MM.1S (cell line): ENCODE measurements at regions not wholly inside any gene's neighbourhood (a gene's known extent, or its start where the extent isn't known, plus 50 kb on each side); places are given as distances from the start of the nearest gene placed in this dataset.

Experiments
- DNase-seq: peaks from one replicate; pipeline ENCODE4 v3.0.0-alpha.2; 2015
- H2AFZ ChIP-seq: fragments of 300-600 bp; sonication (generic); 2 replicates; pipeline ENCODE4 v1.6.0; 2016; ENCODE audit warnings: antibody characterized with exemption, low read length
- H3F3A ChIP-seq: fragments of 300-600 bp; sonication (generic); 2 replicates; pipeline ENCODE4 v1.6.1; 2016; ENCODE audit warnings: mild to moderate bottlenecking, antibody characterized with exemption, low read length, moderate library complexity, mixed read lengths; ENCODE audit not compliant: insufficient read depth
- H3K27ac ChIP-seq: fragments of 300-600 bp; sonication (generic); 2 replicates; pipeline ENCODE4 v1.5.1; 2016; ENCODE audit warnings: mild to moderate bottlenecking, low read length
- H3K27me3 ChIP-seq: fragments of 300-600 bp; sonication (generic); replicated peaks from 2 replicates; pipeline ENCODE4 v1.6.0; 2016; ENCODE audit warnings: low read length; ENCODE audit not compliant: insufficient read depth
- H3K36me3 ChIP-seq: fragments of 300-600 bp; sonication (generic); replicated peaks from 2 replicates; pipeline ENCODE4 v1.6.1; 2016; ENCODE audit warnings: mild to moderate bottlenecking, low read length, mixed read lengths; ENCODE audit not compliant: insufficient read depth
- H3K4me1 ChIP-seq: fragments of 300-600 bp; sonication (generic); 2 replicates; pipeline ENCODE4 v1.6.1; 2016; ENCODE audit warnings: low read length, mixed read lengths
- H3K4me2 ChIP-seq: fragments of 300-600 bp; sonication (generic); 2 replicates; pipeline ENCODE4 v1.6.0; 2016; ENCODE audit warnings: low read depth, low read length
- H3K4me3 ChIP-seq: fragments of 300-600 bp; sonication (generic); 2 replicates; pipeline ENCODE4 v1.5.1; 2016; ENCODE audit warnings: low read length, mixed read lengths
- H3K79me2 ChIP-seq: fragments of 300-600 bp; sonication (generic); 2 replicates; pipeline ENCODE4 v1.6.1; 2016; ENCODE audit warnings: mixed run types, low read length, mixed read lengths
- H3K9ac ChIP-seq: fragments of 300-600 bp; sonication (generic); 2 replicates; pipeline ENCODE4 v1.6.1; 2016; ENCODE audit warnings: low read length, mixed read lengths
- H3K9me2 ChIP-seq: fragments of 300-600 bp; sonication (generic); replicated peaks from 2 replicates; pipeline ENCODE4 v1.6.1; 2016; ENCODE audit warnings: mild to moderate bottlenecking, low read length, mixed read lengths; ENCODE audit not compliant: insufficient read depth
- H3K9me3 ChIP-seq: fragments of 300-600 bp; sonication (generic); replicated peaks from 2 replicates; pipeline ENCODE4 v1.6.1; 2016; ENCODE audit warnings: mild to moderate bottlenecking, low read length, mixed read lengths; ENCODE audit not compliant: insufficient read depth
- H4K20me1 ChIP-seq: fragments of 300-600 bp; sonication (generic); 2 replicates; pipeline ENCODE4 v1.6.1; 2016; ENCODE audit warnings: mild to moderate bottlenecking, low read length, moderate library complexity, mixed read lengths; ENCODE audit not compliant: insufficient read depth
- EZH2 ChIP-seq: fragments of 300-600 bp; sonication (generic); optimal IDR thresholded peaks from 2 replicates; pipeline ENCODE3; 2017; ENCODE audit warnings: low read depth, mild to moderate bottlenecking, antibody characterized with exemption, low read length, mixed read lengths
- EZH2phosphoT487 ChIP-seq: fragments of 300-600 bp; sonication (generic); IDR thresholded peaks from 2 replicates; pipeline ENCODE4 v1.6.1; 2018; ENCODE audit warnings: antibody characterized with exemption, low read length
- TF ChIP-seq, protein P1 (sequence below): fragments of 300-600 bp; sonication (generic); IDR thresholded peaks from 2 replicates; pipeline ENCODE4 v1.5.1; 2016; ENCODE audit warnings: antibody characterized with exemption, low read length, mixed read lengths

DNA sequence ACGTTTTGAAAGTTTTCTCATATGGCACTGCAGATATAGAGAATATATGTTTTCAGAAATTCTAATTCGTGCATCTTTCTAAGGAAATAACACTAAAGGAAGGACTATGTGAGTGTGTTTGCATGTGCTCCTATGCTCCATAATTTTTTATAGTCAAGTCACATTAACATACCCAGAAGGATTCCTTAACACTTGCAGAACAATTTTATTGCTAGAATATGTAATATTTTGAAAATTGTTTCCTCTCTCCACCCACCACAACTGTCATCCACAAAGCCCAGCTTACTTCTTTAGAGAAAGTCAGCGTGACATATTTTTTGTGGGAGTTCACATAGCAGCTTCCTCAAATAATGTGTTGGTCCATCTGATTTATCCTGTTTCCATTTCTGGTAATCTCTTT is 604.6 kb upstream of the MGAT4C start:
- Histone ChIP-seq H3K9me2 (no peaks in the 10 kb centered on the region), H4K20me1 (no peaks in the 10 kb centered on the region), H2AFZ (no peak overlapping the region), H3K36me3 (no peaks in the 10 kb centered on the region), H3K27ac (no peak overlapping the region), H3K9ac (no peak overlapping the region), H3K4me2 (no peak overlapping the region), H3K27me3 (no peaks in the 10 kb centered on the region), H3K79me2 (no peaks in the 10 kb centered on the region), H3K4me3 (no peak overlapping the region), H3K9me3 (no peaks in the 10 kb centered on the region), H3K4me1 (no peaks in the 10 kb centered on the region), H3F3A (no peaks in the 10 kb centered on the region)
- TF ChIP-seq EZH2phosphoT487 (no peak), EZH2 (no peak)
- no peak for DNase-seq

DNA sequence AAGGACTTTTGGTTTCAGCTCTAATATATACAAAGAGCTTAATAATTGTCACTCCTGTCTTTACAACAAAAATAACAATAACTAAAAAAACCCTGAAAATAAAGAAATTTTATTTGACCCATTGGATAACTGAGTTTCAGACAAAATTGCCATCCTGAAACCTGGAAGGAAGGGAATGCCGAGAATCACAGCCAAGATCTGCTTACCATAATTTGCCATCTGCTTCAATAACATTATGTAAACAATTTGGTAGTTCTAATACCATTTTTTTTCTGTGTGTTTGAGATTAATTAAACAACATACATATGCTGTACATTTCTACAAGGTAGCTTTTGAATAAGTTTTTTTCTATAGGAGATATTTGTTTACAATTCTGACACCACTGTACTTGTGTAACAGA is 596.3 kb upstream of the MGAT4C start:
- no peaks in the 10 kb centered on the region for H3K9me2 ChIP-seq
- H3K27me3 ChIP-seq: no peaks in the 10 kb centered on the region
- no peak overlapping the region for H3K27ac ChIP-seq
- no peaks in the 10 kb centered on the region for H3F3A ChIP-seq
- H3K9me3 ChIP-seq: no peaks in the 10 kb centered on the region
- H3K4me3 ChIP-seq: no peak overlapping the region
- DNase-seq: no peak
- H2AFZ ChIP-seq: no peak overlapping the region
- no peak overlapping the region for H3K9ac ChIP-seq
- H3K4me2 ChIP-seq: no peak overlapping the region
- no peaks in the 10 kb centered on the region for H3K79me2 ChIP-seq
- no peaks in the 10 kb centered on the region for H3K4me1 ChIP-seq
- TF ChIP-seq, protein P1, sequence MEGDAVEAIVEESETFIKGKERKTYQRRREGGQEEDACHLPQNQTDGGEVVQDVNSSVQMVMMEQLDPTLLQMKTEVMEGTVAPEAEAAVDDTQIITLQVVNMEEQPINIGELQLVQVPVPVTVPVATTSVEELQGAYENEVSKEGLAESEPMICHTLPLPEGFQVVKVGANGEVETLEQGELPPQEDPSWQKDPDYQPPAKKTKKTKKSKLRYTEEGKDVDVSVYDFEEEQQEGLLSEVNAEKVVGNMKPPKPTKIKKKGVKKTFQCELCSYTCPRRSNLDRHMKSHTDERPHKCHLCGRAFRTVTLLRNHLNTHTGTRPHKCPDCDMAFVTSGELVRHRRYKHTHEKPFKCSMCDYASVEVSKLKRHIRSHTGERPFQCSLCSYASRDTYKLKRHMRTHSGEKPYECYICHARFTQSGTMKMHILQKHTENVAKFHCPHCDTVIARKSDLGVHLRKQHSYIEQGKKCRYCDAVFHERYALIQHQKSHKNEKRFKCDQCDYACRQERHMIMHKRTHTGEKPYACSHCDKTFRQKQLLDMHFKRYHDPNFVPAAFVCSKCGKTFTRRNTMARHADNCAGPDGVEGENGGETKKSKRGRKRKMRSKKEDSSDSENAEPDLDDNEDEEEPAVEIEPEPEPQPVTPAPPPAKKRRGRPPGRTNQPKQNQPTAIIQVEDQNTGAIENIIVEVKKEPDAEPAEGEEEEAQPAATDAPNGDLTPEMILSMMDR: no peak
- no peak for TF ChIP-seq EZH2phosphoT487
- TF ChIP-seq EZH2: no peak
- no peaks in the 10 kb centered on the region for H4K20me1 ChIP-seq
- H3K36me3 ChIP-seq: no peaks in the 10 kb centered on the region

DNA sequence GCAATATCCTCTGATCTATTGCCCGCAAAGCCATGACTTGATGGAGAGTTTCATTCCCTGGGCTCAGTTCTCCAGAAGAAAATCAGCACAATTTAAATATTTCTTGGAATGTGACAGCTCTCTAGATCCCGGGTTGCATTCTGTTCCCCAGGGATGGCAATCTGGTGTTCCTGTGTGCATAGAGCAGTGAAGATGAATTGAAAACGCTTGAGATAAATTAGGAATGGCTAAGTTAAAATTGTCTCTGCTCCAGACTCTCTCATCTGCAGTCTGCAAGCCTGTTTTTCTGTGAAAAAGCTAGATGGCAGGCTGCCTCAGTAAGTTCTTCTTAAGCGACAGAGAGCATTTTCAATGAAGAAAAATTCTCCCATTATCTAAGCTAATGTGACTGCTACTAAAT is 582.5 kb upstream of the MGAT4C start:
- Histone ChIP-seq H4K20me1 (no peaks in the 10 kb centered on the region), H3K27me3 (no peaks in the 10 kb centered on the region), H3K4me2 (no peak overlapping the region), H2AFZ (no peak overlapping the region), H3K4me3 (no peak overlapping the region), H3K9me3 (no peaks in the 10 kb centered on the region), H3K4me1 (no peaks in the 10 kb centered on the region), H3K9me2 (no peaks in the 10 kb centered on the region), H3K79me2 (no peaks in the 10 kb centered on the region), H3K27ac (no peak overlapping the region), H3K9ac (no peak overlapping the region), H3K36me3 (no peaks in the 10 kb centered on the region), H3F3A (no peaks in the 10 kb centered on the region)
- TF ChIP-seq EZH2 (no peak), EZH2phosphoT487 (no peak)
- TF ChIP-seq, protein P1: no peak
- DNase-seq: no peak

DNA sequence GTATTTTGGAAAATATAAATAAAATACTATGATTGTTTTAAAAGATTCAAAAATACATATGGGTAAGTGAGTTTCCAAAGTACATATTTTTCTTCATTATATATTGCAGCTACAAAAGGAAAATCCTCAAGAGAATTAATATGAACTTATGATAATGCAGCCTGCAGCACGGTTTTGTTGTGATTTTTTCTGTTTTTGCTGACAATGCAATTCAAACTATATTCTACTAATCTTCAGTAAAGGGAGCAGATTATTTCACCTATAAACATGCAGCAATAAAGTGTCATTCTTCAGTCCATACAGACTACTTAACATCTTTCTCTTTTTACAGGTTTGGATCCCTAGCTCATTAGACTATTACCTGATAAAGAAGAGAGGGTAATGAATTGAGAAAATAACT is 582.1 kb upstream of the MGAT4C start:
- no peak overlapping the region for H3K4me3 ChIP-seq
- no peak for TF ChIP-seq EZH2phosphoT487
- TF ChIP-seq EZH2: no peak
- TF ChIP-seq, protein P1: no peak

More for the DNA sequence above, 582.1 kb upstream of the MGAT4C start:
- Histone ChIP-seq H3K27me3 (no peaks in the 10 kb centered on the region), H3F3A (no peaks in the 10 kb centered on the region), H3K9me3 (no peaks in the 10 kb centered on the region), H2AFZ (no peak overlapping the region), H3K9ac (no peak overlapping the region), H3K27ac (no peak overlapping the region), H3K36me3 (no peaks in the 10 kb centered on the region), H3K9me2 (no peaks in the 10 kb centered on the region), H3K79me2 (no peaks in the 10 kb centered on the region), H4K20me1 (no peaks in the 10 kb centered on the region), H3K4me1 (no peaks in the 10 kb centered on the region), H3K4me2 (no peak overlapping the region)
- no peak for DNase-seq
